H1 (cell line): ENCODE measurements at regions not wholly inside any gene's neighbourhood (a gene's known extent, or its start where the extent isn't known, plus 50 kb on each side); places are given as distances from the start of the nearest gene placed in this dataset.

Source experiments
- CTCF ChIA-PET: fragments of 300-600 bp; sonication (Branson Sonifier 250); formaldehyde crosslinking; loops from one replicate; lab custom pipeline; 2021; ENCODE audit not compliant: partially characterized antibody; lab: Charles Lee
- POLR2A ChIA-PET: fragments of 300-600 bp; sonication (Branson Sonifier 250); formaldehyde crosslinking; loops from one replicate; lab custom pipeline; 2021; ENCODE audit warnings: inconsistent platforms; ENCODE audit not compliant: partially characterized antibody; lab: Charles Lee
- DNase-seq, 2 experiments: peaks; one replicate each; pipeline versions ENCODE4 v3.0.0 to v3.0.0-alpha.2; 2010 to 2022; ENCODE audit warnings: low spot score in 2 of 2, low read depth in 1 of 2, mixed read lengths in 1 of 2
- FAIRE-seq: peaks from 2 replicates; lab custom pipeline; 2011; peaks lifted over from hg19 to GRCh38; lab: Jason Lieb, UNC
- H2AFZ ChIP-seq: 2 replicates; pipeline ENCODE4 v1.8.1; 2012; ENCODE audit warnings: low read length, inconsistent platforms
- H2AK5ac ChIP-seq: 2 replicates; pipeline ENCODE4 v1.6.1; 2013; ENCODE audit warnings: low read depth, low read length
- H2BK120ac ChIP-seq: replicated peaks from 2 replicates; pipeline ENCODE3; 2013; ENCODE audit warnings: low read depth, low read length, inconsistent platforms
- H2BK12ac ChIP-seq: 2 replicates; pipeline ENCODE4 v1.6.1; 2013; ENCODE audit warnings: low read depth, low read length
- H2BK15ac ChIP-seq: 2 replicates; pipeline ENCODE4 v1.6.1; 2013; ENCODE audit warnings: low read length
- H2BK20ac ChIP-seq: 2 replicates; pipeline ENCODE4 v1.6.1; 2013; ENCODE audit warnings: low read length
- H2BK5ac ChIP-seq: 2 replicates; pipeline ENCODE4 v1.6.1; 2013; ENCODE audit warnings: low read depth, low read length
- H3K14ac ChIP-seq: 2 replicates; pipeline ENCODE4 v1.6.1; 2013; ENCODE audit warnings: inconsistent platforms; ENCODE audit not compliant: insufficient read length
- H3K18ac ChIP-seq: 2 replicates; pipeline ENCODE4 v1.6.1; 2013; ENCODE audit warnings: low read length; ENCODE audit errors: extremely low read depth
- H3K23ac ChIP-seq: 2 replicates; pipeline ENCODE4 v1.6.1; 2013; ENCODE audit warnings: inconsistent platforms; ENCODE audit not compliant: insufficient read length
- H3K23me2 ChIP-seq: 2 replicates; pipeline ENCODE4 v1.6.1; 2013; ENCODE audit warnings: low read depth, low read length
- H3K27ac ChIP-seq: 2 replicates; pipeline ENCODE4 v1.6.1; 2011; ENCODE audit warnings: low read depth, low read length, inconsistent platforms
- H3K27me3 ChIP-seq, 4 experiments: replicated peaks in 1 of 4; 1 replicate in 1 of 4; 2 replicates in 3 of 4; pipeline versions ENCODE4 v1.6.1 to v1.8.1; 2011 to 2013; ENCODE audit warnings: low read length in 3 of 4, mild to moderate bottlenecking in 3 of 4, inconsistent platforms in 2 of 4, mixed read lengths in 2 of 4, moderate library complexity in 1 of 4; ENCODE audit not compliant: control insufficient read depth in 3 of 4, insufficient read depth in 3 of 4; ENCODE audit errors: extremely low read depth in 1 of 4
- H3K36me3 ChIP-seq, 4 experiments: 2 replicates each; pipeline versions ENCODE4 v1.6.1 to v1.8.1; 2011 to 2013; ENCODE audit warnings: mild to moderate bottlenecking in 4 of 4, low read length in 3 of 4, moderate library complexity in 2 of 4, control low read depth in 1 of 4, inconsistent platforms in 1 of 4; ENCODE audit not compliant: insufficient read depth in 4 of 4, control insufficient read depth in 2 of 4
- H3K4ac ChIP-seq: replicated peaks from 2 replicates; pipeline ENCODE3; 2013; ENCODE audit warnings: low read length, low read depth, mixed read lengths, inconsistent platforms; ENCODE audit not compliant: insufficient read length
- H3K4me1 ChIP-seq, 4 experiments: replicated peaks in 1 of 4; 1 replicate in 1 of 4; 2 replicates in 3 of 4; pipeline versions ENCODE4 v1.6.1 to v1.8.1; 2011 to 2013; ENCODE audit warnings: low read length in 3 of 4, inconsistent platforms in 2 of 4, mixed read lengths in 1 of 4; ENCODE audit not compliant: insufficient read depth in 4 of 4, control insufficient read depth in 3 of 4
- H3K4me2 ChIP-seq, 2 experiments: 2 replicates each; pipeline versions ENCODE4 v1.6.1 to v1.8.1; 2011 to 2013; ENCODE audit warnings: low read depth in 2 of 2, low read length in 2 of 2, control low read depth in 1 of 2, inconsistent platforms in 1 of 2, mild to moderate bottlenecking in 1 of 2; ENCODE audit not compliant: insufficient read depth in 1 of 2
- H3K4me3 ChIP-seq, 4 experiments: fragments of 200-600, 300-600 bp in 1 of 4; sonication (generic), shearing (Covaris generic), sonication (Bioruptor Twin) in 1 of 4; 2 replicates each; pipeline versions ENCODE4 v1.5.1 to v1.8.1; 2011 to 2016; ENCODE audit warnings: low read length in 4 of 4, low read depth in 3 of 4, control low read depth in 2 of 4, inconsistent platforms in 2 of 4, mild to moderate bottlenecking in 2 of 4, mixed read lengths in 1 of 4, moderate library complexity in 1 of 4; ENCODE audit not compliant: insufficient read depth in 2 of 4; ENCODE audit errors: extremely low read depth in 1 of 4
- H3K56ac ChIP-seq: replicated peaks from 2 replicates; pipeline ENCODE3; 2013; ENCODE audit warnings: low read depth, mild to moderate bottlenecking, mixed read lengths, low read length, inconsistent platforms; ENCODE audit not compliant: insufficient read length
- H3K79me1 ChIP-seq: 2 replicates; pipeline ENCODE4 v1.6.1; 2013; ENCODE audit warnings: low read depth, low read length, control low read depth
- H3K79me2 ChIP-seq, 2 experiments: 2 replicates each; pipeline versions ENCODE4 v1.6.1 to v1.8.1; 2012 to 2013; ENCODE audit warnings: low read length in 2 of 2, mild to moderate bottlenecking in 2 of 2, inconsistent platforms in 1 of 2; ENCODE audit not compliant: insufficient read depth in 2 of 2, control insufficient read depth in 1 of 2
- H3K9ac ChIP-seq, 4 experiments: replicated peaks in 1 of 4; 1 replicate in 1 of 4; 2 replicates in 3 of 4; pipeline versions ENCODE4 v1.6.1 to v1.8.1; 2011 to 2013; ENCODE audit warnings: low read depth in 3 of 4, low read length in 3 of 4, control low read depth in 2 of 4, mild to moderate bottlenecking in 2 of 4, moderate library complexity in 2 of 4, inconsistent platforms in 1 of 4; ENCODE audit errors: extremely low read depth in 1 of 4
- H3K9me3 ChIP-seq, 2 experiments: 2 replicates each; pipeline versions ENCODE4 v1.6.1 to v1.8.1; 2012 to 2013; ENCODE audit warnings: mild to moderate bottlenecking in 2 of 2, moderate library complexity in 2 of 2, control low read depth in 1 of 2, inconsistent platforms in 1 of 2, low read depth in 1 of 2, low read length in 1 of 2, mixed read lengths in 1 of 2; ENCODE audit not compliant: insufficient read depth in 2 of 2
- H4K20me1 ChIP-seq, 2 experiments: replicated peaks in 1 of 2; 2 replicates each; pipeline versions ENCODE3 to v1.8.1; 2011 to 2013; ENCODE audit warnings: inconsistent platforms in 2 of 2, low read length in 2 of 2, mild to moderate bottlenecking in 1 of 2; ENCODE audit not compliant: insufficient read depth in 2 of 2, control insufficient read depth in 1 of 2
- H4K5ac ChIP-seq: 2 replicates; pipeline ENCODE4 v1.6.1; 2013; ENCODE audit warnings: low read length, low read depth, mixed read lengths, inconsistent platforms; ENCODE audit not compliant: insufficient read length
- H4K8ac ChIP-seq: 2 replicates; pipeline ENCODE4 v1.8.0; 2013; ENCODE audit warnings: mild to moderate bottlenecking, moderate library complexity, low read length, inconsistent platforms; ENCODE audit not compliant: insufficient read depth; ENCODE audit errors: extremely low read depth
- H4K91ac ChIP-seq: replicated peaks from 2 replicates; pipeline ENCODE3; 2013; ENCODE audit warnings: low read length, mixed read lengths, inconsistent platforms; ENCODE audit not compliant: insufficient read length
- BCL11A ChIP-seq, 2 experiments: IDR thresholded peaks; one replicate each; pipeline ENCODE4 v1.6.1; 2011; ENCODE audit warnings: low read depth in 2 of 2, low read length in 2 of 2, mild to moderate bottlenecking in 2 of 2
- CHD1 ChIP-seq: IDR thresholded peaks from 2 replicates; pipeline ENCODE4 v1.6.1; 2012; ENCODE audit warnings: low read depth, low read length, improper control_type of control experiment
- EZH2 ChIP-seq: fragments of 200-600 bp; sonication (generic); IDR thresholded peaks from 2 replicates; pipeline ENCODE4 v1.7.1; 2012; ENCODE audit warnings: low read depth, mild to moderate bottlenecking, moderate library complexity, low read length, inconsistent platforms; ENCODE audit not compliant: severe bottlenecking
- GABPA ChIP-seq: IDR thresholded peaks from 2 replicates; pipeline ENCODE4 v1.6.1; 2011; ENCODE audit warnings: mild to moderate bottlenecking, low read length, moderate library complexity, borderline replicate concordance; ENCODE audit not compliant: insufficient read depth
- KDM4A ChIP-seq: IDR thresholded peaks from one replicate; pipeline ENCODE4 v1.7.1; 2012; ENCODE audit warnings: low read depth, mild to moderate bottlenecking, moderate library complexity, low read length, inconsistent platforms; ENCODE audit not compliant: severe bottlenecking
- PHF8 ChIP-seq: fragments of 200-600 bp; sonication (generic); conservative IDR thresholded peaks from 2 replicates; pipeline ENCODE4 v1.7.1; 2012; ENCODE audit warnings: low read depth, mild to moderate bottlenecking, inconsistent platforms, low read length, moderate library complexity
- SIRT6 ChIP-seq: IDR thresholded peaks from one replicate; pipeline ENCODE4 v1.7.1; 2012; ENCODE audit warnings: low read length, inconsistent platforms
- SP4 ChIP-seq: IDR thresholded peaks from 2 replicates; pipeline ENCODE4 v1.6.1; 2012; ENCODE audit warnings: low read length, inconsistent platforms
- TAF1 ChIP-seq: IDR thresholded peaks from 2 replicates; pipeline ENCODE4 v1.6.1; 2011; ENCODE audit warnings: mild to moderate bottlenecking, low read depth, low read length
- TAF7 ChIP-seq: optimal IDR thresholded peaks from 2 replicates; pipeline ENCODE3; 2011; ENCODE audit warnings: low read depth, mild to moderate bottlenecking, inconsistent platforms, low read length, moderate library complexity, borderline replicate concordance
- WGBS, 2 experiments: shearing (Covaris generic) in 1 of 2; methylation state at CpG; one replicate each; pipeline versions ENCODE4 v1.1.6 to v1.1.7; 2013 to 2015; ENCODE audit warnings: low lambda C conversion rate in 2 of 2, mixed read lengths in 2 of 2, inconsistent platforms in 1 of 2, low coverage in 1 of 2, missing lambda C conversion rate in 1 of 2; ENCODE audit not compliant: insufficient replicate concordance in 2 of 2, insufficient coverage in 1 of 2, insufficient read length in 1 of 2; ENCODE audit errors: extremely low coverage in 1 of 2, missing lambda C conversion rate in 1 of 2; 5-methylcytosine and 5-hydroxymethylcytosine counted together

DNA sequence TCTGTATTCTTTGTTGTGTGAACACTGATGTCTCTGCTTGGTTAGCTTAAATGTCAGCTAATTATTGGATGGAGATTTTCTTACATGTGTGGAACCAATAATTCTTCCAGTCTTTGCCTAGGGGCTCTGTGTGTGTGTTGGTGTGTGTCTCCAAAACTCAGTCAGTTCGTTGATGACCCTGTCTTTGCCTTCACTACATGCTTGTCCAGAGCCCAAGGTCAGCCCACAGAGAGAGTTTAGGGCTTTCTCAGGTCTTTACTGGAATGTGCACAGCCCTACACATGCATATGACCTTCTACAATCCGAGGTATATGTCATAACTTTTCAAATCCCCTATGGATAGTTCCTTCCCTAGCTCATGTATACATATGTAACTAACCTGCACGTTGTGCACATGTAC, 74.1 kb upstream of the LDAH start:
- no peak overlapping the region for H4K8ac ChIP-seq
- no peaks in the 10 kb centered on the region for H3K4me1 ChIP-seq
- ChIA-PET CTCF (interaction anchor here (0.6 to 1.3 kb wide), 2 partner anchors 112 to 221 kb away, joined by 3 read pairs; no protein-coding TSS in a partner anchor), POLR2A (no interaction called here)
- H3K56ac ChIP-seq = no peak overlapping the region
- FAIRE-seq (no peak), DNase-seq (no peak)
- H2BK12ac ChIP-seq = no peak overlapping the region
- no peaks in the 10 kb centered on the region for H4K20me1 ChIP-seq
- no peak overlapping the region for H3K27ac ChIP-seq
- 64% methylated on average over 3 of the region's 3 CpGs; no CpG with 5 or more reads in 1 of the 2 experiments for WGBS, 2 experiments
- no peaks in the 10 kb centered on the region for H3K79me1 ChIP-seq
- H2BK20ac ChIP-seq = no peak overlapping the region
- H2BK15ac ChIP-seq = no peak overlapping the region
- no peaks in the 10 kb centered on the region for H3K79me2 ChIP-seq
- H3K36me3 ChIP-seq = no peaks in the 10 kb centered on the region
- no peaks in the 10 kb centered on the region for H3K23me2 ChIP-seq
- H2AFZ ChIP-seq = no peak overlapping the region
- H3K4ac ChIP-seq = no peak overlapping the region
- H2BK120ac ChIP-seq = no peak overlapping the region
- H3K18ac ChIP-seq = no peak overlapping the region
- H3K23ac ChIP-seq = no peak overlapping the region
- no peak overlapping the region for H3K14ac ChIP-seq
- H4K5ac ChIP-seq = no peak overlapping the region
- no peak overlapping the region for H4K91ac ChIP-seq
- H2AK5ac ChIP-seq = no peak overlapping the region
- no peak overlapping the region for H3K4me3 ChIP-seq
- H2BK5ac ChIP-seq = no peak overlapping the region
- H3K27me3 ChIP-seq = no peaks in the 10 kb centered on the region
- no peak overlapping the region for H3K9ac ChIP-seq
- no peak overlapping the region for H3K4me2 ChIP-seq
- H3K9me3 ChIP-seq = 0 out of 4 replicates have a peak, but pooled peaks cover 0 to 3% of the 10 kb centered on the region in 2 experiments
- no peak for TF ChIP-seq CHD1
- TF ChIP-seq TAF1 = no peak
- no peak for TF ChIP-seq SIRT6
- TF ChIP-seq EZH2 = no peak
- no peak for TF ChIP-seq KDM4A
- no peak for TF ChIP-seq PHF8
- no peak for TF ChIP-seq BCL11A (IDR thresholded peaks at IDR 0.05; ENCODE audit: low read depth in 2 of 2, low read length in 2 of 2)
- no peak for TF ChIP-seq TAF7
- no peak for TF ChIP-seq GABPA
- no peak for TF ChIP-seq SP4
